HEK293 (cell line): ENCODE measurements at regions not wholly inside any gene's neighbourhood (a gene's known extent, or its start where the extent isn't known, plus 50 kb on each side); places are given as distances from the start of the nearest gene placed in this dataset.

Experiments used
- CTCF ChIA-PET: fragments of 350-600 bp; formaldehyde crosslinking; extraction: SDS; loops from one replicate; lab custom pipeline; 2021; ENCODE audit warnings: antibody characterized with exemption; lab: Yijun Ruan, JAX
- POLR2A ChIA-PET: fragments of 300-600 bp; formaldehyde crosslinking; extraction: SDS; loops from one replicate; lab custom pipeline; 2020; ENCODE audit warnings: antibody characterized with exemption, inconsistent platforms; lab: Yijun Ruan, JAX
- H3K27ac ChIP-seq: fragments of 200-500 bp; sonication (Bioruptor generic); 2 replicates; pipeline ENCODE4 v1.5.1; 2014; ENCODE audit warnings: low read depth, low read length, control low read depth, inconsistent platforms; ENCODE audit errors: extremely low read depth
- H3K36me3 ChIP-seq, 2 experiments: fragments of 200-500 bp in 1 of 2; sonication (Bioruptor generic) in 1 of 2; 1 replicate in 1 of 2; 2 replicates in 1 of 2; pipeline ENCODE4 v1.5.1; 2014 to 2017; ENCODE audit warnings: inconsistent platforms in 2 of 2, low read length in 2 of 2; ENCODE audit not compliant: control insufficient read depth in 2 of 2, insufficient read depth in 1 of 2
- H3K4me1 ChIP-seq: fragments of 200-500 bp; sonication (Bioruptor generic); 2 replicates; pipeline ENCODE4 v1.5.1; 2014; ENCODE audit warnings: mild to moderate bottlenecking, low read length, inconsistent platforms; ENCODE audit not compliant: control insufficient read depth, insufficient read depth
- H3K4me3 ChIP-seq: 2 replicates; pipeline ENCODE4 v1.5.1; 2011; ENCODE audit warnings: low read depth, mild to moderate bottlenecking, control low read depth, low read length, moderate library complexity
- H3K9me3 ChIP-seq: fragments of 200-500 bp; sonication (Bioruptor generic); 2 replicates; pipeline ENCODE4 v1.5.1; 2014; ENCODE audit warnings: low read depth, low read length, inconsistent platforms; ENCODE audit not compliant: control insufficient read depth, insufficient read depth
- HOXC10 ChIP-seq: sonication (generic); formaldehyde crosslinking; IDR thresholded peaks from 2 replicates; pipeline ENCODE4 v1.8.1; 2023; ENCODE audit warnings: mild to moderate bottlenecking, missing genetic modification reagents
- PRDM1 ChIP-seq: fragments of 450-650 bp; formaldehyde crosslinking; IDR thresholded peaks from 2 replicates; pipeline ENCODE4; 2016; ENCODE audit warnings: missing biosample characterization, missing genetic modification characterization
- REPIN1 ChIP-seq: fragments of 450-650 bp; formaldehyde crosslinking; IDR thresholded peaks from 2 replicates; pipeline ENCODE4 v1.5.1; 2017; ENCODE audit warnings: missing biosample characterization, missing genetic modification characterization, low read depth
- YY1 ChIP-seq: fragments of 450-650 bp; formaldehyde crosslinking; IDR thresholded peaks from 2 replicates; pipeline ENCODE4 v1.5.1; 2018; ENCODE audit warnings: missing biosample characterization, missing genetic modification characterization
- ZBTB17 ChIP-seq: fragments of 450-650 bp; formaldehyde crosslinking; IDR thresholded peaks from 2 replicates; pipeline ENCODE4 v1.5.1; 2016; ENCODE audit warnings: missing biosample characterization, missing genetic modification characterization
- ZFHX2 ChIP-seq: fragments of 450-650 bp; formaldehyde crosslinking; conservative IDR thresholded peaks from 2 replicates; pipeline ENCODE4 v1.5.1; 2016; ENCODE audit warnings: missing biosample characterization, missing genetic modification characterization
- ZNF148 ChIP-seq: fragments of 450-650 bp; formaldehyde crosslinking; IDR thresholded peaks from 2 replicates; pipeline ENCODE4 v1.5.0; 2017; ENCODE audit warnings: missing biosample characterization, missing genetic modification characterization, borderline replicate concordance
- ZNF18 ChIP-seq: fragments of 450-650 bp; formaldehyde crosslinking; IDR thresholded peaks from 2 replicates; pipeline ENCODE4 v1.5.1; 2016; ENCODE audit warnings: missing biosample characterization, missing genetic modification characterization
- ZNF202 ChIP-seq: fragments of 450-650 bp; formaldehyde crosslinking; IDR thresholded peaks from 2 replicates; pipeline ENCODE4 v1.5.1; 2016; ENCODE audit warnings: missing biosample characterization, missing genetic modification characterization, borderline replicate concordance
- ZNF23 ChIP-seq: fragments of 450-650 bp; formaldehyde crosslinking; IDR thresholded peaks from 2 replicates; pipeline ENCODE4 v1.5.1; 2016; ENCODE audit warnings: missing biosample characterization, missing genetic modification characterization, borderline replicate concordance
- ZNF26 ChIP-seq: fragments of 450-650 bp; formaldehyde crosslinking; IDR thresholded peaks from 2 replicates; pipeline ENCODE4 v1.5.1; 2016; ENCODE audit warnings: missing biosample characterization, missing genetic modification characterization
- ZNF366 ChIP-seq: fragments of 450-650 bp; formaldehyde crosslinking; conservative IDR thresholded peaks from 2 replicates; pipeline ENCODE4 v1.5.1; 2016; ENCODE audit warnings: missing biosample characterization, missing genetic modification characterization
- ZNF394 ChIP-seq: fragments of 450-650 bp; formaldehyde crosslinking; IDR thresholded peaks from 2 replicates; pipeline ENCODE4 v1.5.1; 2016; ENCODE audit warnings: missing biosample characterization, missing genetic modification characterization, mild to moderate bottlenecking, moderate library complexity, borderline replicate concordance
- ZNF433 ChIP-seq: fragments of 450-650 bp; formaldehyde crosslinking; IDR thresholded peaks from 2 replicates; pipeline ENCODE4 v1.5.1; 2016; ENCODE audit warnings: missing biosample characterization, missing genetic modification characterization, low read depth
- ZNF548 ChIP-seq: fragments of 450-650 bp; formaldehyde crosslinking; IDR thresholded peaks from 2 replicates; pipeline ENCODE4 v1.5.1; 2016; ENCODE audit warnings: missing biosample characterization, missing genetic modification characterization
- ZNF560 ChIP-seq: fragments of 450-650 bp; formaldehyde crosslinking; IDR thresholded peaks from 2 replicates; pipeline ENCODE4 v1.5.1; 2017; ENCODE audit warnings: missing biosample characterization, missing genetic modification characterization, borderline replicate concordance
- ZNF596 ChIP-seq: fragments of 450-650 bp; IDR thresholded peaks from 2 replicates; pipeline ENCODE4 v1.5.0; 2018; ENCODE audit warnings: missing biosample characterization, mild to moderate bottlenecking, missing genetic modification characterization, moderate library complexity
- ZNF600 ChIP-seq: fragments of 450-650 bp; formaldehyde crosslinking; IDR thresholded peaks from 2 replicates; pipeline ENCODE4 v1.5.1; 2016; ENCODE audit warnings: missing biosample characterization, missing genetic modification characterization
- ZNF654 ChIP-seq: fragments of 450-650 bp; formaldehyde crosslinking; IDR thresholded peaks from 2 replicates; pipeline ENCODE4 v1.5.1; 2016; ENCODE audit warnings: low read depth, missing biosample characterization, missing genetic modification characterization
- ZNF677 ChIP-seq: fragments of 450-650 bp; IDR thresholded peaks from 2 replicates; pipeline ENCODE4 v1.5.0; 2018; ENCODE audit warnings: missing biosample characterization, mild to moderate bottlenecking, missing genetic modification characterization, moderate library complexity
- ZNF792 ChIP-seq: fragments of 450-650 bp; formaldehyde crosslinking; IDR thresholded peaks from 2 replicates; pipeline ENCODE4 v1.5.1; 2016; ENCODE audit warnings: missing biosample characterization, missing genetic modification characterization
- ZNF830 ChIP-seq: fragments of 450-650 bp; IDR thresholded peaks from 2 replicates; pipeline ENCODE4 v1.5.0; 2018; ENCODE audit warnings: missing biosample characterization, missing genetic modification characterization, low read depth, mild to moderate bottlenecking, moderate library complexity
- TF ChIP-seq, protein P1 (sequence below): fragments of 450-650 bp; IDR thresholded peaks from 2 replicates; pipeline ENCODE4 v1.5.1; 2018; ENCODE audit warnings: missing biosample characterization, missing genetic modification characterization
- TF ChIP-seq, protein P2 (sequence below): fragments of 450-650 bp; formaldehyde crosslinking; IDR thresholded peaks from 2 replicates; pipeline ENCODE4 v1.5.1; 2016; ENCODE audit warnings: missing biosample characterization, missing genetic modification characterization
- TF ChIP-seq, protein P3 (sequence below): fragments of 450-650 bp; formaldehyde crosslinking; IDR thresholded peaks from 2 replicates; pipeline ENCODE4 v1.5.1; 2016; ENCODE audit warnings: missing biosample characterization, missing genetic modification characterization

DNA sequence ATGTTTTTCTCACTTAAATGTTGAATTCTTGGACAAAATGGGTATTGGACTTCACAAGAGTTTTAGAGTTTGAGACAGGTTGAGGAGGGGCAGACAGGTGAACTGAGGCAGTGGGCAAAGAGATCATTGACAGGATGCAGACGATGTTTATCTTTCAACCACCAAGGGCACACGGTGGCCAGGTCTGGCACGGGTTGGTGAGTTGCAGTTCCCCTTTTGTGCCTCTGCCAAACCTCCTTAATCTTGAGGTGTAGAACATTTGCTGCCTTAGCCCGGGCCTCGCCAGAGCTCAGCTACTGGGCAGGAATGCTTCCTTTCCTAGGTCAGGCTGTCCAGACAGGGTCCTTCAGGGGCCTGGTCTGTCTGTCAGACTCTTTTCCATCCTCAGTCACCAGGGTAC lies 567.4 kb upstream of the SOX9 start:
- ChIA-PET CTCF (no interaction called here), POLR2A (no interaction called here)
- TF ChIP-seq ZNF18 (tag by site-specific recombination) = no peak
- no peak for TF ChIP-seq ZNF148 (tag by site-specific recombination)
- TF ChIP-seq ZNF202 = no peak
- TF ChIP-seq ZNF560 (tag by site-specific recombination) = no peak
- TF ChIP-seq ZBTB17 (tag by site-specific recombination) = no peak
- TF ChIP-seq, protein P1, sequence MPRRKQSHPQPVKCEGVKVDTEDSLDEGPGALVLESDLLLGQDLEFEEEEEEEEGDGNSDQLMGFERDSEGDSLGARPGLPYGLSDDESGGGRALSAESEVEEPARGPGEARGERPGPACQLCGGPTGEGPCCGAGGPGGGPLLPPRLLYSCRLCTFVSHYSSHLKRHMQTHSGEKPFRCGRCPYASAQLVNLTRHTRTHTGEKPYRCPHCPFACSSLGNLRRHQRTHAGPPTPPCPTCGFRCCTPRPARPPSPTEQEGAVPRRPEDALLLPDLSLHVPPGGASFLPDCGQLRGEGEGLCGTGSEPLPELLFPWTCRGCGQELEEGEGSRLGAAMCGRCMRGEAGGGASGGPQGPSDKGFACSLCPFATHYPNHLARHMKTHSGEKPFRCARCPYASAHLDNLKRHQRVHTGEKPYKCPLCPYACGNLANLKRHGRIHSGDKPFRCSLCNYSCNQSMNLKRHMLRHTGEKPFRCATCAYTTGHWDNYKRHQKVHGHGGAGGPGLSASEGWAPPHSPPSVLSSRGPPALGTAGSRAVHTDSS = no peak
- TF ChIP-seq, protein P2, sequence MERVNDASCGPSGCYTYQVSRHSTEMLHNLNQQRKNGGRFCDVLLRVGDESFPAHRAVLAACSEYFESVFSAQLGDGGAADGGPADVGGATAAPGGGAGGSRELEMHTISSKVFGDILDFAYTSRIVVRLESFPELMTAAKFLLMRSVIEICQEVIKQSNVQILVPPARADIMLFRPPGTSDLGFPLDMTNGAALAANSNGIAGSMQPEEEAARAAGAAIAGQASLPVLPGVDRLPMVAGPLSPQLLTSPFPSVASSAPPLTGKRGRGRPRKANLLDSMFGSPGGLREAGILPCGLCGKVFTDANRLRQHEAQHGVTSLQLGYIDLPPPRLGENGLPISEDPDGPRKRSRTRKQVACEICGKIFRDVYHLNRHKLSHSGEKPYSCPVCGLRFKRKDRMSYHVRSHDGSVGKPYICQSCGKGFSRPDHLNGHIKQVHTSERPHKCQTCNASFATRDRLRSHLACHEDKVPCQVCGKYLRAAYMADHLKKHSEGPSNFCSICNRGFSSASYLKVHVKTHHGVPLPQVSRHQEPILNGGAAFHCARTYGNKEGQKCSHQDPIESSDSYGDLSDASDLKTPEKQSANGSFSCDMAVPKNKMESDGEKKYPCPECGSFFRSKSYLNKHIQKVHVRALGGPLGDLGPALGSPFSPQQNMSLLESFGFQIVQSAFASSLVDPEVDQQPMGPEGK (tag by site-specific recombination) = no peak
- no peak for TF ChIP-seq ZFHX2 (tag by site-specific recombination)
- TF ChIP-seq PRDM1 = no peak
- TF ChIP-seq ZNF548 (tag by site-specific recombination) = no peak
- no peak for TF ChIP-seq YY1 (tag by site-specific recombination)
- TF ChIP-seq, protein P3, sequence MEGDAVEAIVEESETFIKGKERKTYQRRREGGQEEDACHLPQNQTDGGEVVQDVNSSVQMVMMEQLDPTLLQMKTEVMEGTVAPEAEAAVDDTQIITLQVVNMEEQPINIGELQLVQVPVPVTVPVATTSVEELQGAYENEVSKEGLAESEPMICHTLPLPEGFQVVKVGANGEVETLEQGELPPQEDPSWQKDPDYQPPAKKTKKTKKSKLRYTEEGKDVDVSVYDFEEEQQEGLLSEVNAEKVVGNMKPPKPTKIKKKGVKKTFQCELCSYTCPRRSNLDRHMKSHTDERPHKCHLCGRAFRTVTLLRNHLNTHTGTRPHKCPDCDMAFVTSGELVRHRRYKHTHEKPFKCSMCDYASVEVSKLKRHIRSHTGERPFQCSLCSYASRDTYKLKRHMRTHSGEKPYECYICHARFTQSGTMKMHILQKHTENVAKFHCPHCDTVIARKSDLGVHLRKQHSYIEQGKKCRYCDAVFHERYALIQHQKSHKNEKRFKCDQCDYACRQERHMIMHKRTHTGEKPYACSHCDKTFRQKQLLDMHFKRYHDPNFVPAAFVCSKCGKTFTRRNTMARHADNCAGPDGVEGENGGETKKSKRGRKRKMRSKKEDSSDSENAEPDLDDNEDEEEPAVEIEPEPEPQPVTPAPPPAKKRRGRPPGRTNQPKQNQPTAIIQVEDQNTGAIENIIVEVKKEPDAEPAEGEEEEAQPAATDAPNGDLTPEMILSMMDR (tag by site-specific recombination) = no peak
- no peak for TF ChIP-seq REPIN1
- no peak for TF ChIP-seq ZNF596 (tag by site-specific recombination)
- no peak for TF ChIP-seq ZNF600 (tag by site-specific recombination)
- no peak for TF ChIP-seq ZNF654 (tag by site-specific recombination)
- H3K4me3 ChIP-seq = no peak overlapping the region
- H3K36me3 ChIP-seq = no peaks in the 10 kb centered on the region
- H3K4me1 ChIP-seq = no peaks in the 10 kb centered on the region
- no peak overlapping the region for H3K27ac ChIP-seq
- no peaks in the 10 kb centered on the region for H3K9me3 ChIP-seq

- ChIA-PET CTCF (no interaction called here), POLR2A (no interaction called here)
- no peaks in the 10 kb centered on the region for H3K36me3 ChIP-seq
- H3K4me3 ChIP-seq = no peak overlapping the region
- H3K4me1 ChIP-seq = no peaks in the 10 kb centered on the region
- H3K27ac ChIP-seq = no peak overlapping the region
- H3K9me3 ChIP-seq = no peaks in the 10 kb centered on the region
- no peak for TF ChIP-seq HOXC10
- no peak for TF ChIP-seq ZNF394 (tag by site-specific recombination)
- no peak for TF ChIP-seq ZNF830 (tag by site-specific recombination)
- TF ChIP-seq ZNF433 = no peak
- no peak for TF ChIP-seq ZNF366 (tag by site-specific recombination)
- no peak for TF ChIP-seq ZNF26 (tag by site-specific recombination)
- no peak for TF ChIP-seq ZNF548 (tag by site-specific recombination)
- TF ChIP-seq ZNF792 (tag by site-specific recombination) = no peak
- no peak for TF ChIP-seq ZNF23 (tag by site-specific recombination)
- no peak for TF ChIP-seq ZNF677 (tag by site-specific recombination)
Measured at GRCh38 chr17:71558901-71559300, 561.9 kb upstream of the SOX9 start.
